Gastrocnemius medialis (tissue), 4 donors: ENCODE measurements at regions not wholly inside any gene's neighbourhood (a gene's known extent, or its start where the extent isn't known, plus 50 kb on each side); places are given as distances from the start of the nearest gene placed in this dataset.

Source experiments
- POLR2A ChIP-seq, 2 donors: fragments of 450-650 bp; IDR thresholded peaks; one replicate each; pipeline ENCODE4 v1.6.1; 2017; ENCODE audit warnings: antibody characterized with exemption in 2 of 2, mild to moderate bottlenecking in 2 of 2, moderate library complexity in 2 of 2
- TF ChIP-seq, protein P1 (sequence below), 5 experiments: fragments of 450-650 bp in 3 of 5; fragments of 200-600 bp in 2 of 5; sonication (generic) in 2 of 5; IDR thresholded peaks in 4 of 5; conservative IDR thresholded peaks in 1 of 5; 1 replicate in 4 of 5; 2 replicates in 1 of 5; pipeline ENCODE4 v1.5.1; 2016 to 2019; ENCODE audit warnings: antibody characterized with exemption in 5 of 5, mild to moderate bottlenecking in 3 of 5, moderate library complexity in 3 of 5

GRCh38 chr22:22084089-22084711, 101.6 kb upstream of the TOP3B start:
- TF ChIP-seq, protein P1, sequence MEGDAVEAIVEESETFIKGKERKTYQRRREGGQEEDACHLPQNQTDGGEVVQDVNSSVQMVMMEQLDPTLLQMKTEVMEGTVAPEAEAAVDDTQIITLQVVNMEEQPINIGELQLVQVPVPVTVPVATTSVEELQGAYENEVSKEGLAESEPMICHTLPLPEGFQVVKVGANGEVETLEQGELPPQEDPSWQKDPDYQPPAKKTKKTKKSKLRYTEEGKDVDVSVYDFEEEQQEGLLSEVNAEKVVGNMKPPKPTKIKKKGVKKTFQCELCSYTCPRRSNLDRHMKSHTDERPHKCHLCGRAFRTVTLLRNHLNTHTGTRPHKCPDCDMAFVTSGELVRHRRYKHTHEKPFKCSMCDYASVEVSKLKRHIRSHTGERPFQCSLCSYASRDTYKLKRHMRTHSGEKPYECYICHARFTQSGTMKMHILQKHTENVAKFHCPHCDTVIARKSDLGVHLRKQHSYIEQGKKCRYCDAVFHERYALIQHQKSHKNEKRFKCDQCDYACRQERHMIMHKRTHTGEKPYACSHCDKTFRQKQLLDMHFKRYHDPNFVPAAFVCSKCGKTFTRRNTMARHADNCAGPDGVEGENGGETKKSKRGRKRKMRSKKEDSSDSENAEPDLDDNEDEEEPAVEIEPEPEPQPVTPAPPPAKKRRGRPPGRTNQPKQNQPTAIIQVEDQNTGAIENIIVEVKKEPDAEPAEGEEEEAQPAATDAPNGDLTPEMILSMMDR (IDR thresholded peaks at IDR 0.05 in 4 of 5, conservative IDR thresholded peaks at IDR 0.05 in 1 of 5), result no peak
- TF ChIP-seq POLR2A (IDR thresholded peaks at IDR 0.05), result no peak
